NCI-H2107 treated with DMSO at 0.1 percent for 48 hours (cell line): ENCODE measurements at regions not wholly inside any gene's neighbourhood (a gene's known extent, or its start where the extent isn't known, plus 50 kb on each side); places are given as distances from the start of the nearest gene placed in this dataset.
"Not testable (repeated sequence)": the region's sequence is repeated elsewhere in the genome, so short reads cannot be mapped to it uniquely, and the experiment has no call there.

ENCODE experiments used
- DNase-seq: peaks from one replicate; lab custom pipeline; 2025; ENCODE audit not compliant: unreplicated experiment; lab: John Stamatoyannopoulos, UW

DNA sequence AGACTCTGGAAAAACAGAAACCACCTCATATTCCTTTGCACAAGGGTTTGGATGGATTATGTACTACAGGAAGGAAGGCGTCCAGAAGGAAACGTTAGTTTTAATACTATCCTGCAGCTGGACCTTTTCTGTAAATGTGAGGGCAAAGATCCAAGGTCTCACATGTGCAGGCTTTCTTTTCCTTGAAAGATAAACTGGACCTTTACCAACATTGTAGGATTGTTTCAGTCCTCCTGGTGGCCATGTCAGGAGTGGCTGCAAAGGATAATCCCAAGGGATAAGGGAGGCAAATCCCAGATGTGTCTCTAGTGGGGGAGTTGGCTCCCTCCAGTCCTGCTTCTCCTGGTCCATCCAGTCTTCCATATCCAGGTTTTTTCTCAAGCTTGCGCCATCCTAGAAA lies 397.5 kb downstream of the HTR1A start:
- no peak for DNase-seq

DNA sequence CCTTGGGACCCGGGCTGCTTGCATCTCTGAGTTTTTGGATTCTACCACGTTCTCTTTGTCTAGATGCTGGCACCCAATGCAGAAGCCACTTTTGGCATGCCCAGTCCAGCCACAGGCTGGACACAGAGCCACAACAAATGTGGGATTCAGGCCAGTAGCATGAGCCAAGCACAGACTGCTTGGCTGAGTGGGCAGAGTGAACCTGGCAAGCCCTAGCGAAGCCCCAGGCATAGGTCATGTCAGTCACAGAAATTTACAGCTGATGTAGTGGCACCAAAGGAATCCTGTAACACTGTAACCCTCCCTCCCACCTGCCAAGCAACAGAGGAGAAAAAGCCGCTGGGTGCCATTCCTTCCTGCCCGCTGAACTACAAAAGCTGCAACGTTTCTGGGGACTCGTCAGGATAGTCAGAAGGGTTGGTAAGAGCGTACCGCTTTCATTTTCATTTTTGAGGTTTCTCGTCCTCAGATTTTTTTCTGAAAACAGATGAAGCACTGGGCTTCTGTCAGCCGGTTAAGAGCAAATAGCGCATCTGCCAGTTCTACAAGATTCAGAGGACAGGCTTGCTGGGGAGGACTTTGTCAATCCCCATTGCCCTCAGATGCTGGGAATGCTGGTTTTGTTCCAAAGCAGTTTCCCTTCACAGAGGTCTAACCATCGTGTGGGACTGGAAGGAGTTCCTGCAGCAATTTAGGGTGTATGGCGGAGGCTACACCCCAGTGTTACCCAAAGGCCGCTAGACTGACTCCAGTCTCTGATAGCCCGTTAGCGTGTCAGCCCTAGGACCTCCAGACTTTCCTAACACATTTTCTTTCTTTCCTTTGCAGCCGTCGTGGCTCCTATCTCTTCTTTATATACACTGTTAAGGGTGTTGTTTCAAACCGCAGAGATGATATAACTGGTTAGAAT lies 399.0 kb downstream of the HTR1A start:
- no peak for DNase-seq

DNA sequence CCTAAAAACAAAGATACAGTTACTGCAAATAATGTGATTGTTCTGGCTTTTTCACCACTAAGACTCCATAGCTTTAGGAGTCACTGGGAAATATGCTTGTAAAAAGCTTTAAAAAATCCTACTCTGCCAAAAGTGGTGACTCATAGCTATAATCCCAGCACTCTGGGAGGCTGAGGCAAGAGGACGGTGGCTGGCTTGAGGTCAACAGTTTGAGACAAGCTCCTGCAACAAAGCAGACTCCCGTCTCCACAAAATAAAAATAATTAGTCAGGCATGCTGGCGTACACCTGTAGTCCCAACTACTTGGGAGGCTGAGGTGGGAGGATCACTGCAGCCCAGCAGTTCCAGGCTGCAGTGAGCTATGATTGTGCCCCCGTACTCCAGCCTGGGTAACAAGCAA lies 406.4 kb downstream of the HTR1A start:
- DNase-seq: no peak

DNA sequence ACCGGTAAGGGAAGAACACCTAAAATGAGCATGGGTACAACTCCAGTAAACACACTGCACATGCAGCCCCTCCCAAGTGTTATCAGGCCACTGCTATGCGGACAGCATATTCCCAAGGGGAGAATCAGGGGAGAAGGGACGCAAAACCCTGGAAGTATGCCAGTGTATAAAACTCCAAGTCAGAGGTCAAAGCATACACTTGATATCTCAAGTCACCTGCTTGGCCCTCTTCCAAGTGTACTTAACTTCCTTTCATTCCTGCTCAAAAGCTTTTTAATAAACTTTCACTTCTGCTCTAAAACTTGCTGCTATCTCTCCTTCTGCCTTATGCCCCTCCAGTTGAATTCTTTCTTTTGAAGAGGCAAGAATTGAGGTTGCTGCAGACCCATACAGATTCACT lies 408.1 kb downstream of the HTR1A start:
- DNase-seq: no peak

DNA sequence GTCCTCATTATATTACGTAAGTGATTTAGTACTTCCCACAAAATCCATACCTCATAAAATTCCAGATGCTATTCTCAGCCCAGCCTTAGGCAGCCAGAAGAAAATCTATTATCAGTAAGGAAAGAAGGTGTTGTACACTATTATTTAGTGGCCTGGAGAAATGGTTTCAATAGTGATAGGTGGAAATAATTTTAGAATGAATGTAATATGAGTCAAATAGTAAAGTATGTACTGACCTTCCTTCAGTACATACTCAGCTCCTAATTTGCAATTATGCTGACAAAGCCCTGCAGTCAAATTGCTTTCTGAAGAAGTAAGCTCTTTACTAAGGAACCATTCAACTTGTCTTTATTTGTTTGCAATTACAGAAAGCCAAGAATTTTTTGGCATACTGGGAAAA lies 409.2 kb downstream of the HTR1A start:
- DNase-seq: no peak

DNA sequence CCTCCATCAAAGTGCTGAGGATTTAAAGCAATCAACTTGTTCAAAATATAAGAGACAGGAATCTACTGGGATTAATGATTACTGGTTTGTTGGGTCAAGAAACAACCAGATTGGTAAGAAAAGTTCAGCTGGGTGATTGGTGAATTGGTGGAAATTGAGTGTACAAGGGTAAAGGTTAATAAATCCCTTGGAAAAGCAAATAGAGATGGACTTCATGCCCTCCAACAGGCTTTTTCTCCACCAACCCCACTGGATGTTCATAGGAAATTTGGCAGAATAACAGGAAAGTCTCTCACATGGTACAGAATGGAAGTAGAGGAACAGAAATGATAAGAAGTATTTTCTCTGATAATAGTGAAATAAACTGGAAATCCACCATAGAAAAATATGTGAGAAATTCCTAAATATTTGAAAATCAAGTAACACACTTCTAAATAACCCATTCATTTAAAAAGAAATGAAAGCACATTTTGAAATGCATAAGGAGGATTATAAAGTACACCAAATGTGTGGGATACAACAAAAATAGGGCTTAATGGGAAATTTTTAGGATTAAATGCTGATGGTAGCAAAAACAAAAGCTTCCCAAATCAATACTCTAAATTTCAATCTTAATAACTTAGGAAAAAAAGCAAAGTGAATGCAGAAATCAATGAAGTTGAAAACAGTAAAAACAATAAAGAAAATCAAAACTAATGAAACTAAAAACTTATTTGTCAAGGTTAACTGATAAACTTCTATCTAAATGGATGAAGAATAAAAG lies 426.2 kb downstream of the HTR1A start:
- no peak for DNase-seq

DNA sequence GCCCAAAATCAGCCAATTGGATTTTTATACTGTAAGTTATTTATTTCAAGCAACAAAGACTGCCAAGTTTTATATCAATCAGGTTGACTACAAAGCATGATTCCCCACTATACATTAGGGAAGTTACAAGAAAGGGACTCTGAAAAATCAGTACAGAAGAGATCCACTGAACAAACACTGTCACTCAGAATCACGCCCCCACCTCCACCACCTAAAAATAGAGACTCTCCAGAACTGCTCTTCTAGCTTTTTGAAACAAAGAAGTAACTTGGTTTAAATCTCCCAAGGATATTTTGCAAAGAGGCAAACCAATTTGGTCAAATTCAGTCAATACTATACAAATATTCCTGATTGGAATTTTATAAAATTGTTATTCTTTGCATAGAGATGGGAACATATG lies 438.0 kb downstream of the HTR1A start:
- no peak for DNase-seq

DNA sequence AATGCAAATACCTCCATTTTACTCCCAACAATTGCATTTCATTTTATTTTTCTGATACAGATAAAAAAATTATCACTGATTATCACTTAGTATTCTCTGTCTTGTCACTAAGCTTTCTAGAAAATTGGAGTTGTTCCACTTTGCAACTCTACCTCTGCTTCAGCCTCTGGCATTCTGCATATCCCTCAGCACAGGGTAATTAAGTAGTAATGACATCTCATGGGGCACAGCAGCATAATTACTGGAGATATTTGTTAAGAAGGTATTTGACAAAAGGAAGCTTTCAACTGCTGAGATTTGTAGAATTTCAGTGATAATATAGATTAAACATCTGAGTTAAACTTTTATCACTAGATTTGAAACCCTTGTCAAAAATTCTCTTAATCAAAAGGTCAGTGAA lies 446.2 kb downstream of the HTR1A start:
- DNase-seq: no peak

DNA sequence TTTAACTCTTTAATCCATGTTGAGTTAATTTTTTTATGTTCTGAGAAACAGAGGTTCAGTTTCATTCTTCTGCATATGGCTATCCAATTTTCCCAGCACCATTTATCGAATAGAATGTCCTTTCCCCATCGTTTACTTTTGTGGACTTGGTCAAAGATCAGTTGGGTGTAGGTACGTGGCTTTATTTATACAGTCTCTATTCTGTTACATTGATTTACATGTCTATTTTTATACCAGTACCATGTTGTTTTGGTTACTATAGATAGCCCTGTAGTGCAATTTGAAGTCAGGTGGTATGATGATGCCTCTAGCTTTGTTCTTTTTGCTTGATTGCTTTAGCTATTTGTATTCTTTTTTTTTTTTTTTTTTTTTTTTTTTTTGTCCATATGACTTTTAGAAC lies 462.0 kb downstream of the HTR1A start:
- DNase-seq: no peak

DNA sequence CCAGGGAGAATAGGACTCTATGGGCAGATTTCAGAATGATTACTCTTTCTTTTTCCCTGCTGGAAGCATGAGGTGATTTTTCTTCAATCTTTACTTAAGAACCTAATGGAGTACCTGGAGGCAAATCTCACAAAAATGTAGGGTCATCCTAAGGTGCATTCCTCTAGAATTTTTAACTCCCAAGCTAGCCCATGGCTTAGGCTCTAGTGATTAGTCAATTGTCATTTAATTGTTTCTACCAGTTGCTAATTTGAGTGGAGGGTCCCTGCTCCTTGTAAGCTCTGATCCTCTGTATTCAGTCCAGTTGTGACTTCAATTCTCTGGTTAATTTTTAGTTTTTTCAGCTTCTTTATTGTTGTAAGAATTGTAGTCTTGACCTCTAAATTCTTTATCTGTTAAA lies 467.0 kb downstream of the HTR1A start:
- no peak for DNase-seq

DNA sequence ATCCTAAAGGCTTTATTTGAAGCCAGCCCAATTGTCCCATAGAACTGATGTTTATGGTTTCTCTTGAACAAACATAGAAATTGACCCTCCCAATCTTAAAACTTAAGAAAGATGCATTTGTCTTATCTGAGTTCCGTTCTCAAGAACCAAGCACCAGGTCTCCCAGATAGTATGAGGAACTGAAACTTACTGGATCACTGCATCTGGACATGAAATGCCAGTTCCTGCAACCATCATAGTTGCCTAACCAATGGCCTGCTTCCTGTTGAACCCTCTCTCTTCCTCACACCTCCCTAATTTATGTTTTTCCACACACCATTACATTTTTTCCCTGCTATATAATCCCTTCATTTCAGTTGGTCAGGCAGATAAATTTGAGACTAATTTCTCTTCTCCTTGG lies 478.9 kb downstream of the HTR1A start:
- no peak for DNase-seq

DNA sequence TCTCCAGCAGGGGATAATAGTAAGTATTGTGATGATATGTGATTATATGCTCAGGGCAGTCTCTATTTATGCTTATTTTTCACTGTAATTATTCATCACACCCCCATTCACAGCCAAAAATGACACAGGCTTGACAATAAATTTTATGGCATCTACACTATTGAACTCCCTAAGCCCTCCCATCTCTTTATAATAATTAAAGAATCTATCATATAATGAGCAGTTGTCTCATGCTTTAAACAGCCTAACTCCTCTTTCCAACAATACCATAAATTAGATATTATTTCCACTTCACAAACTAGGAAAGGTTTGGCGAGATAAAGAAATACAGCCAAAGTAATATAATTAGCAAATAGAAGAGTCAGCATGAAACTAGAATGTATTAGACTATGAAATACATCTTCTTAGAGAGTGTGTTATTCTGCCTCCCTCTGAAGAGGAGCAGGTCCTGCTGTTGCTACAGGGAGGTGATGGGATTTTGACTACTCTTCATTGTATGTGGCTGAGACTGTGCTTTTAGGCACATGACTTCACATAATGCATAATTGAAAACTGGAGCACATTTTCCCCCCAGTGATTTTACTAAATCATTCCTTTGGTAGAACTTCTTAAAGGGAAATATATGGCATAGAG lies 488.8 kb downstream of the HTR1A start:
- no peak for DNase-seq

DNA sequence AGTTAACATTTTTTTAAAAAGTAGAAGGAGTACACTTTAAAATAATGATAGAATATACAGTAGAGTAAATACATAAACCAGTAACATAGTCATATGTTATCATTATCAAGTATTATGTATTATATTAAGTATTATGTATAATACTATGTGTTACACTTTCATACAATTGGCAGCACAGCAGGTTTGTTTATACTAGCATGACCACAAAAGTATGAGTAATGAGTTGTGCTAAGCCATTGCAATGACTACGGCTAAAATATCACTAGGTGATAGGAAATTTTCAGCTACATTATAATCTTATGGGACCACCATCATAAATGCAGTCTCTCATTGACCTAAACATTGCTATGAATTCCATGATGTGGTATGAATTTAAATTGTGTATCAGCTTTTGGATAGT lies 506.0 kb downstream of the HTR1A start:
- no peak for DNase-seq

DNA sequence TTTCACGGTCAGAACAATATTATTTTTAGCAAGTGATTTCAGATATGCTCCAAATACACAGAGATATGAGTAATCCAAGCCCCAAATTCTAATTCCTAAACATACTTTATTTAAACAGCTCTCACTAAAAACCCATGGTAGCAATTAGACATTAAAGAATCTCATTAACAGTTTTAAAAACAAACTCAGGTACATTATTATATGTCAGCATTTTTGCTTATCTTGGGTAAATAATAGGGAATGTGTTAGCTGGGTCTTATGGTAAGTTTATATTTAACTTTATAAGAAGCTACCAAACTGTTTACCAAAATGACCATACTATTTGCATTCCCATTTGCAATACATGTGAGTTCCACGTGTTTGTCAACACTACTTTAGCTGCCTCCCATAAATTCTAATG lies 511.1 kb downstream of the HTR1A start:
- no peak for DNase-seq

DNA sequence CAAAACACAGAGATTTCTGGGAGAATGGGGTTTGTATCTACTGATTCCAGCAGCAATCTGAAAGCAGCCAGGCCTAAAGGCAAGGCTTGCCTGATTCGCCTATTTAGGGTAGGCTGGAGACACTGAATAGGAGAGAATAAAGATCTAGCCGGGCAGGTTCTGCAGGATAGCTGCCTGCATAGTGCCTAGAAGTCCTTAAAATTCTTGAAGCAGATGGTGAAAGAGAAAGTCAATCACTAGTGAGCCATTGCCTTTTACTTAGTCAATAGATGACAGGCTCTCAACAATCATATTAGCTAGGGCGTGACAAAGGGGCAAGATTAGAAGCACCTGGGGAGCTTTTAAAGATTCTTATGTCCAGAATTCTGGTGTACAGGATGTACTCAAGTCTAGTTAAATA lies 522.7 kb downstream of the HTR1A start:
- no peak for DNase-seq

DNA sequence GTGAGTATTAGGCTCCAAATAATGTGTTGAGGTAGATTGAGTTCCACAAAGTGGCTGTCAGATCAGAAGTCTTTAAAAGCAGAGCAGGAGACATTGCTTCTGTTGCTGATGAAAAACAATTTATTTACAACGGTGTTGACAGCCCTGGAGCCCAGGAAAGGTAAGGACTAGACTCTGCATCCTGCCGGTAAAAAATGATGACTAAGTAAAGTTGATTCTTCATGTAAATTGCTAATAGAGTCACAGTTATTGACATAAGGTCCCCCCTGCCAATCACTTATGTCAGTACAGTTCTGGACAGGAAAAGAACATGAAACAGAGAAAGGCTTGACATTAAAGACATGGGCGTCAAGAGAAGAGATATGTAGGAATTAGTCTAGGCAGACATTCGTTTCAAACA lies 552.5 kb downstream of the HTR1A start:
- DNase-seq: no peak

DNA sequence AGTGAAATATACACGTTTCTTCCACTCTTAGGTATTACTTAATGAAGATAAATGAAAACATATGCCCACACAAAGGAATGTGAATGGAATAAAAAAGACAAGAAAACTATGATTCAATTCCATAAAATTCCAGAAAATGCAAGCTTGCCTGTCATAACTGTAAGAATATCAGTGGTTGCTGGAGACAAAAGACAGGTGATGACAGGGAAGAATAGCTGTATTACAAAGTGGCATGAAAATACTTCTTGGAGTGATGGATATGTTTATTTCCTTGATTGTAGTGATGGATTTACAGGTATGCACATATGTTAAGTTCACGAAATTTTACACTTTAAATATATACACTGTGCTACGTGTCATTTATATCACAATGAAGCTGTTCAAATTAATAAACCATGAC lies 553.3 kb downstream of the HTR1A start:
- no peak for DNase-seq

DNA sequence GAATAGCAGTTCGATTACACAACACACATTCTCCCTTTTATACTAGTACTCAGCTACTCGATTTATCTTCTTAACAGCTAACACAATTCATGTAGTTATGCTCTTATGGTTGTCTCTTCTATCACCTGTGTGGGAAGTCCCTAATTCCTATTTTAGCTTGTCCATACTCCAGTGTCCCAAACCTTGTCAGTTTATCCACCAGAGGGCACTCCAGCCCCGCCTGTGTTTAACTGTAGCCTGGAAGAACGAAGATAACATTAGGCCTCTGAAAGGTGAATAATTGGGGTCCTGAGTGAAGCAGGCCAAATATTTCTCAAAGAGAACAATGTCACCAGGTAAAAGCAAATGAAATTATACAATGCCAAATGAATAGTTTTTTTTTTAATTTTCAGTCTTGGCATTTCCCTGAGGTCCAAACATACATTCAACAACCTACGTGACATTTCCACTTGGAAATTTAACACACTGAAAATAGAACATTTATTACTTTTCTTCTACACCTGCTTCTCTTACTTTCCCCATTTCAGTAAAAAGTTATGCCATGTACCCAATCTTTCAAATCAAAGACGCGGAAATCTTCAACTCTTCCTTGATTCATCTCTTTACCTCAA lies 560.7 kb downstream of the HTR1A start:
- DNase-seq: no peak

DNA sequence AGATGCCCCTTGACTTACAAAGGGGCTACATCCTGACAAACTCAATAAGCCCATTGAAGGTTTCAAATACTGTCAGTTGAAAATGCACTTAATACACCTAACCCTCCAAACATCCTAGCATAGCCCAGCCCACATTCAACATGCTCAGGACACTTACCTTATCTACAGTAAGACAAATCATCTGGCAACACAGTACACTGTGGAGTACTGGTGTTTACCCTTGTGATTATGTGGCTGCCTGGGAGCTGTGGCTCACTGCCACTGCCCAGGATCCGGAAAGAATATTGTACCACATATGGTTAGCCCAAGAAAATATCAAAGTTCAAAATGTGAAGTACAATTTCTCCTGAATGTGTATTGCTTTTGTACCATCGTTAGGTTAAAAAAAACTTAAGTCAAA lies 562.2 kb downstream of the HTR1A start:
- no peak for DNase-seq

DNA sequence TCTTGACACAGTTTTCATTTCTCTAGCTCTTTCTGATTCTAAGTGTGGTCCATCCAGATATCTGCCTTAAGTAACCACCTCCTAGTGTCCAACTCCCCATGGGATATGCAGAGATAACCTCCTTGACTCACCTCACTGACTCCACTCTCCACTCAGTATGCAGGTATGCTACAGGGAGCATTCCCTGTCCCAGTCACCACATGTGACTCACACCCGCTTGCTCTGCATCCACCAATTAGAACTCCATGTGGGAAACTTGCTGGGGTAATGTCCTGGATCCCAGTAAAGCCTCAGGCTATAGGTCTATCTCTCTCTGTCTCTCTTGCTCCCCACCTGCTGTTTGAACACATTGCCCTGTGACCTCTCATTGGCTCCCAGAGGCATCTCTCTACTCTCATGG lies 563.9 kb downstream of the HTR1A start:
- DNase-seq: no peak

DNA sequence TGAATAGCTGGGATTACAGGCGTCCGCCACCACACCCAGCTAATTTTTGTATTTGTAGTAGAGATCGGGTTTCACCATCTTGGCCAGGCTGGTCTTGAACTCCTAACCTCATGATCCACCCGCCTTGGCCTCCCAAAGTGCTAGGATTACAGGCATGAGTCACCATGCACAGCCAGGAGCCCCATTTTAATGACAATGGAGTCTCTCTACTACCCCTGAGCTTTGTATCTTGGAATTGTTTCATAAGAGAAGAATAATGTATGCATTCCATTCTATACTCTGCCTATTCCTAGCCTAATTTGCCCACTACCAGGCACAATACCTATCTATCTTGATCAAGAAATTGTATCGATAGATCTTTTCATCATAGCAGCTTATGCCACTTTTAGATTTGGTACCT lies 574.1 kb downstream of the HTR1A start:
- not testable (repeated sequence) for DNase-seq

DNA sequence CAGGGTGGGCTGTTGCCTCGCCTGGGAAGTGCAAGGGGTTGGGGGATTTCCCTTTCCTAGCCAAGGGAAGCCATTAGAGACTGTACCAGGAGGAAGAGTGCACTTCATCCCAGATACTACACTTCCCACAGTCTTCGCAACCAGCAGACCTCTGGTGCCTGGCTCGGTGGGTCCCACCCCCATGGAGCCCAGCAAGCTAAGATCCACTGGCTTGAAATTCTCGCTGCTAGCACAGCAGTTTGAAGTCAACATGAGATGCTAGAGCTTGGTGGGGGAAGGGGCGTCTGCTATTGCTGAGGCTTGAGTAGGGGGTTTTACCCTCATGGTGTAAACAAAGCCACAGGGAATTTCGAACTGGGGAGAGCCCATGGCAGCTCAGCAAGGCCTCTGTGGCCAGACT lies 586.4 kb downstream of the HTR1A start:
- no peak for DNase-seq
